ENCODE measurements at regions not wholly inside any gene's neighbourhood (a gene's known extent, or its start where the extent isn't known, plus 50 kb on each side); places are given as distances from the start of the nearest gene placed in this dataset.
A peak's percentile ranks its signal among the peaks of the same experiment; 100 is the strongest.
"Not testable (repeated sequence)": the region's sequence is repeated elsewhere in the genome, so short reads cannot be mapped to it uniquely, and the experiment has no call there.

- DNase-seq (ENCODE audit: low read depth), result no peak
These were observed 307.4 kb upstream of the SEMA3C start for GRCh38 chr7:81226234-81226633.

GRCh38 chr7:81222692-81223091 lies 303.8 kb upstream of the SEMA3C start:
- DNase-seq (ENCODE audit: low read depth), result not testable (repeated sequence)

GRCh38 chr7:81221527-81222217 lies 302.8 kb upstream of the SEMA3C start:
- no peak for DNase-seq (ENCODE audit: low read depth)

- no peak for DNase-seq (ENCODE audit: low read depth)
These were observed 299.7 kb upstream of the SEMA3C start for GRCh38 chr7:81218480-81219106.

GRCh38 chr7:81213394-81213793 lies 294.5 kb upstream of the SEMA3C start:
- DNase-seq (ENCODE audit: low read depth), result no peak

GRCh38 chr7:81211934-81212320 lies 293.1 kb upstream of the SEMA3C start:
- no peak for DNase-seq (ENCODE audit: low read depth)

- DNase-seq (ENCODE audit: low read depth), result peak; percentile 48
These were observed 292.5 kb upstream of the SEMA3C start for GRCh38 chr7:81211204-81211933.

GRCh38 chr7:81210137-81211064 lies 291.6 kb upstream of the SEMA3C start:
- DNase-seq (ENCODE audit: low read depth), result no peak

GRCh38 chr7:81209059-81209458 lies 290.2 kb upstream of the SEMA3C start:
- DNase-seq (ENCODE audit: low read depth), result no peak

- no peak for DNase-seq (ENCODE audit: low read depth)
These were observed 288.9 kb upstream of the SEMA3C start for GRCh38 chr7:81207801-81208200.

GRCh38 chr7:81206667-81207360 lies 288.0 kb upstream of the SEMA3C start:
- no peak for DNase-seq (ENCODE audit: low read depth)

GRCh38 chr7:81206217-81206616 lies 287.4 kb upstream of the SEMA3C start:
- DNase-seq (ENCODE audit: low read depth), result no peak

GRCh38 chr7:81201188-81201587 lies 282.3 kb upstream of the SEMA3C start:
- DNase-seq (ENCODE audit: low read depth), result no peak

- DNase-seq (ENCODE audit: low read depth), result no peak
These were observed 279.9 kb upstream of the SEMA3C start for GRCh38 chr7:81198766-81199165.

- DNase-seq (ENCODE audit: low read depth), result no peak
These were observed 278.4 kb upstream of the SEMA3C start for GRCh38 chr7:81197266-81197665.

GRCh38 chr7:81195033-81195432 lies 276.2 kb upstream of the SEMA3C start:
- DNase-seq (ENCODE audit: low read depth), result peak; percentile 42

GRCh38 chr7:81190997-81191768 lies 272.3 kb upstream of the SEMA3C start:
- DNase-seq (ENCODE audit: low read depth), result peak; percentile 75

GRCh38 chr7:81187753-81188152 lies 268.9 kb upstream of the SEMA3C start:
- no peak for DNase-seq (ENCODE audit: low read depth)

- peak; percentile 19 for DNase-seq (ENCODE audit: low read depth)
These were observed 267.8 kb upstream of the SEMA3C start for GRCh38 chr7:81186691-81187090.

GRCh38 chr7:81185072-81185471 lies 266.2 kb upstream of the SEMA3C start:
- no peak for DNase-seq (ENCODE audit: low read depth)

- DNase-seq (ENCODE audit: low read depth), result no peak
These were observed 264.5 kb upstream of the SEMA3C start for GRCh38 chr7:81183326-81183725.

All from RPMI7951 (cell line).